ENCODE measurements at regions not wholly inside any gene's neighbourhood (a gene's known extent, or its start where the extent isn't known, plus 50 kb on each side); places are given as distances from the start of the nearest gene placed in this dataset.
A peak's percentile ranks its signal among the peaks of the same experiment; 100 is the strongest.
"Not testable (repeated sequence)": the region's sequence is repeated elsewhere in the genome, so short reads cannot be mapped to it uniquely, and the experiment has no call there.

DNA sequence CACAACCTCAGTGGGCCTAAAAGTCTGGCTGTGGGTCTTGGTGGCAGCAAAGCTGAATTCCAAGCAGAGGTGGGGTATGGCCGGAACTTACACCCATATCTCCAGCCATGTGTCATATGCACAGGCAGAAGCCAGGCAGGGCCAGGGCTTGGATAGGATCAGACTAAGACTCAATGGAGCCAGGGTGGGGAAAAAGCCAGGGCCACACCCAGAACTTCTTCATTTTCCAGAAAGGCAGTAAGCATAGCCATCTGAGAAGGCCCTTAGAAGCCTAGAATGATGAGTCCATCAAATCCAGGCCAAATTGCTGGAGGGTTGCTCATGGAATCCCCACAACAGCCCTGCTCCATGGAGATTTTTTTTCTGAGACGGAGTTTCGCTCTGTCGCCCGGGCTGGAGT, 116.2 kb upstream of the SRSF6 start:
- Histone ChIP-seq H3K27ac (no peak overlapping the region), H3K4me1 (no peaks in the 10 kb centered on the region), H3K36me3 (no peaks in the 10 kb centered on the region), H3K27me3 (peaks cover 7% of the 10 kb centered on the region), H3K9me3 (peaks cover 0 to 30% (median 0%) of the 10 kb centered on the region in 3 donors), H3K4me3 (no peak overlapping the region)
- TF ChIP-seq EP300 (IDR thresholded peaks at IDR 0.05) (no peak), POLR2AphosphoS5 (IDR thresholded peaks at IDR 0.05) (no peak), POLR2A (IDR thresholded peaks at IDR 0.05) (no peak)
- TF ChIP-seq, protein P1, sequence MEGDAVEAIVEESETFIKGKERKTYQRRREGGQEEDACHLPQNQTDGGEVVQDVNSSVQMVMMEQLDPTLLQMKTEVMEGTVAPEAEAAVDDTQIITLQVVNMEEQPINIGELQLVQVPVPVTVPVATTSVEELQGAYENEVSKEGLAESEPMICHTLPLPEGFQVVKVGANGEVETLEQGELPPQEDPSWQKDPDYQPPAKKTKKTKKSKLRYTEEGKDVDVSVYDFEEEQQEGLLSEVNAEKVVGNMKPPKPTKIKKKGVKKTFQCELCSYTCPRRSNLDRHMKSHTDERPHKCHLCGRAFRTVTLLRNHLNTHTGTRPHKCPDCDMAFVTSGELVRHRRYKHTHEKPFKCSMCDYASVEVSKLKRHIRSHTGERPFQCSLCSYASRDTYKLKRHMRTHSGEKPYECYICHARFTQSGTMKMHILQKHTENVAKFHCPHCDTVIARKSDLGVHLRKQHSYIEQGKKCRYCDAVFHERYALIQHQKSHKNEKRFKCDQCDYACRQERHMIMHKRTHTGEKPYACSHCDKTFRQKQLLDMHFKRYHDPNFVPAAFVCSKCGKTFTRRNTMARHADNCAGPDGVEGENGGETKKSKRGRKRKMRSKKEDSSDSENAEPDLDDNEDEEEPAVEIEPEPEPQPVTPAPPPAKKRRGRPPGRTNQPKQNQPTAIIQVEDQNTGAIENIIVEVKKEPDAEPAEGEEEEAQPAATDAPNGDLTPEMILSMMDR (IDR thresholded peaks at IDR 0.05), result no peak
- ATAC-seq, result no peak
- 53 to 69% methylated on average over 4 of the region's 5 CpGs for WGBS, 2 donors (ENCODE audit: low coverage in 1 of 2)

DNA sequence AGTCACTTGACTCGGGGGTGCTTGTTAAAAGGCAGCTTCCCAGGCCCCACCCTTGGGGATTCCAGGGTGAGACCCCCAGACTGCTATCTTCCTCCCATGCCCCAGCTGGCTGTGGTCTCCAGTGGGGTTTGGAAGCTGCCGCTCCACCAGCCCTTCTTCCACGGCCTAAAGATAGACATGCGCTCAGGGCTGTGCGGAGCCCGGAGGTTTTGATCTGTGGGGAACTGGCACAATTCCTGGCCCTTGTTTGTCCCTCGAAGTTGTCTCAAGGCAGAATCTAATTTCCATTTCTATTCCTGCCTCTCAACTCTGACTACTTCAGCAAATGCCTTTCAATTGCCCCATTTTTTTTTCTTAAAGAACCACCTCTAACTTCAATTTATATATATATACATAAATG, 120.7 kb upstream of the SRSF6 start:
- no peaks in the 10 kb centered on the region for H3K4me1 ChIP-seq
- ATAC-seq, result no peak
- no peak for TF ChIP-seq EP300 (IDR thresholded peaks at IDR 0.05)
- no peak for TF ChIP-seq POLR2AphosphoS5 (IDR thresholded peaks at IDR 0.05)
- TF ChIP-seq, protein P1 (IDR thresholded peaks at IDR 0.05), result no peak
- no peak for TF ChIP-seq POLR2A (IDR thresholded peaks at IDR 0.05)
- 79 to 88% methylated on average over 2 to 7 of the region's 7 CpGs for WGBS, 2 donors (ENCODE audit: low coverage in 1 of 2)
- H3K27me3 ChIP-seq, result no peaks in the 10 kb centered on the region
- H3K27ac ChIP-seq, result no peak overlapping the region
- H3K36me3 ChIP-seq, result no peaks in the 10 kb centered on the region
- no peak overlapping the region for H3K4me3 ChIP-seq
- peaks cover 0 to 39% (median 0%) of the 10 kb centered on the region in 3 donors for H3K9me3 ChIP-seq

DNA sequence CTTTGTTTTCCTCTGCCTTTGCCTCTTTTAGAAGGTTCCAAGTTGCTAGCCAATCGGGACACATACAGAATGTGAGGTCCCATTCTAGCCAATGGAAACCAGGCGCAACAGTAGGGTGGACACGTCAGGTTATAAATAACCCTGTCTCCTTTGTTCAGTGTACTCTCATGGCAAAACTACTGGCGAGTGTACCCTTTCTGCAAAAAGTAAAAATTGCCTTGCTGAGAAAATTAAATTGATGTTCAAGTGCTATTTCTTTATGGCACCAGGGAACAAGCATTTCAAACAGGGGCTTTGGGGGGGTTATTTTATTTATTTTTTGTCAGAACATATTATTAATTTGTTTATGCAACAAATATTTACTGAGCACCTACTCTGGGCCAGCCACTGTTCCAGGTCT, 123.6 kb upstream of the SRSF6 start:
- 63 to 79% methylated on average over 4 of the region's 4 CpGs for WGBS, 2 donors (ENCODE audit: low coverage in 1 of 2)
- TF ChIP-seq, protein P1 (IDR thresholded peaks at IDR 0.05), result no peak
- TF ChIP-seq POLR2A (IDR thresholded peaks at IDR 0.05) (no peak), POLR2AphosphoS5 (IDR thresholded peaks at IDR 0.05) (no peak), EP300 (IDR thresholded peaks at IDR 0.05) (no peak)
- Histone ChIP-seq H3K27me3 (no peaks in the 10 kb centered on the region), H3K9me3 (peaks cover 0 to 36% (median 0%) of the 10 kb centered on the region in 3 donors), H3K4me3 (no peak overlapping the region), H3K4me1 (no peaks in the 10 kb centered on the region), H3K36me3 (no peaks in the 10 kb centered on the region), H3K27ac (no peak overlapping the region)
- ATAC-seq, result no peak

DNA sequence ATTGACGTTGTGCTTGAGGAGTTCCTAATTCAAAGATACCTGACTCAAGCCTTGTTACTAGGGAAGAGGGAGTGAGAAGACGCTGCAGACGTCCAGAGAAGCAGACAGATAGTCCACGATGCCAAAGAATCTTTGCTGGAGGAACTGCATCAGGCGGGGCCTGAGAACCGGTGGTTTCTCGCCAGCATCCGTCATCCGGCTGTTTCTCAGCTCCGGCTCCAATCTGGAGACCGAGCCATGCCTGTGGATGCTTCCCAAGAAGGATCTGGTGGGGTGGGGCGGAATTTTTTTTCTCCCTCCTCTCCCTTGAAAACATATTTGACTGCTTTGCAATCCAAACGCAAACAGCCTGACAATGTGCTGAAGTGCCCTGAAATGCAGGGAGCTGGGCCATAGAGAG, 125.8 kb upstream of the SRSF6 start:
- TF ChIP-seq POLR2AphosphoS5 (IDR thresholded peaks at IDR 0.05) (no peak), POLR2A (IDR thresholded peaks at IDR 0.05) (no peak), EP300 (IDR thresholded peaks at IDR 0.05) (no peak)
- TF ChIP-seq, protein P1 (IDR thresholded peaks at IDR 0.05), result no peak
- no peak overlapping the region for H3K4me3 ChIP-seq
- 69 to 80% methylated on average over 1 to 9 of the region's 13 CpGs for WGBS, 2 donors (ENCODE audit: low coverage in 1 of 2)
- H3K4me1 ChIP-seq, result no peaks in the 10 kb centered on the region
- H3K27ac ChIP-seq, result no peak overlapping the region
- peaks cover 0 to 36% (median 0%) of the 10 kb centered on the region in 3 donors for H3K9me3 ChIP-seq
- H3K36me3 ChIP-seq, result no peaks in the 10 kb centered on the region
- H3K27me3 ChIP-seq, result no peaks in the 10 kb centered on the region
- peak; percentile 43 for ATAC-seq

DNA sequence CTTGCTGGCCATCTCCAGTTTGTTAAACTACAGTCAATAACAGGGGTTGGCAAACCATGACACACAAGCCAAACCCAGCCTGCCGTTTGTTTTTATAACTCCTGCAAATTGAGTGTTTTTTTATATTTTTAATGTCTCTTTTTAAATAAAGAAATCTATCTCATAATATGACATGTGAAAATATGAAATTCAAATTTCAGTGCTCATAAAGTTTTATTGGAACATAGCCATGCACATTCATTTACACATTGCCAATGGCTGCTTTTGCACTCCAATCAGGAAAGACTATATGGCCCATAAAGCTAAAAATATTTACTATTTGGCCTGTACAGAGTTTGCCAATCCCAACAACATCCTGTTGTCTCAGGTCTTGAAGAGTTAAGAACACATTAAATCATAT, 129.0 kb upstream of the SRSF6 start:
- Histone ChIP-seq H3K9me3 (peaks cover 0 to 16% (median 0%) of the 10 kb centered on the region in 3 donors), H3K36me3 (no peaks in the 10 kb centered on the region), H3K4me3 (no peak overlapping the region), H3K27ac (no peak overlapping the region), H3K4me1 (no peaks in the 10 kb centered on the region), H3K27me3 (peaks cover 11% of the 10 kb centered on the region)
- no peak for TF ChIP-seq EP300 (IDR thresholded peaks at IDR 0.05)
- TF ChIP-seq POLR2A (IDR thresholded peaks at IDR 0.05), result no peak
- TF ChIP-seq, protein P1 (IDR thresholded peaks at IDR 0.05), result no peak
- no peak for TF ChIP-seq POLR2AphosphoS5 (IDR thresholded peaks at IDR 0.05)
- no peak for ATAC-seq
- WGBS, 2 donors (ENCODE audit: low coverage in 1 of 2), result 58 to 78% methylated on average over 1 of the region's 1 CpG

DNA sequence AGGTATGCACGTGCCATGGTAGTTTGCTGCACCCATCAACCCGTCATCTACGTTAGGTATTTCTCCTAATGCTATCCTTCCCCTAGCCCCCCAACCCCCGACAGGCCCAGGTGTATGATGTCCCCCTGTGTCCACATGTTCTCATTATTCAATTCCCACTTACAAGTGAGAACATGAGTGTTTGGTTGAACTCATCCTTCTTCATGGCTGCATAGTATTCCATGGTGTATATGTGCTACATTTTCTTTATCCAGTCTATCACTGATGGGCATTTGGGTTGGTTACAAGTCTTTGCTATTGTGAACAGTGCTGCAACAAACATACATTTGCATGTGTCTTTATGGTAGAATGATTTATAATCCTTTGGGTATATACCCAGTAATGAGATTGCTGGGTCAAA, 130.5 kb upstream of the SRSF6 start:
- peaks cover 11% of the 10 kb centered on the region for H3K27me3 ChIP-seq
- H3K4me3 ChIP-seq, H3K4me1 ChIP-seq, H3K27ac ChIP-seq, H3K36me3 ChIP-seq, ATAC-seq, H3K9me3 ChIP-seq: not testable (repeated sequence)
- 89 to 100% methylated on average over 3 to 4 of the region's 4 CpGs for WGBS, 2 donors (ENCODE audit: low coverage in 1 of 2)

Measured in gastroesophageal sphincter (tissue), 4 donors.